GM19023 (cell line): ENCODE measurements at regions not wholly inside any gene's neighbourhood (a gene's known extent, or its start where the extent isn't known, plus 50 kb on each side); places are given as distances from the start of the nearest gene placed in this dataset.
A peak's percentile ranks its signal among the peaks of the same experiment; 100 is the strongest.
"Not testable (repeated sequence)": the region's sequence is repeated elsewhere in the genome, so short reads cannot be mapped to it uniquely, and the experiment has no call there.

Experiments
- ATAC-seq: cut with Tn5 transposase; IDR thresholded peaks from one replicate; pipeline ENCODE4 v1.9.1; 2021; ENCODE audit warnings: mild to moderate bottlenecking, moderate library complexity; ENCODE audit not compliant: unreplicated experiment

GRCh38 chr18:104264-104663 lies 54.1 kb upstream of the USP14 start:
- not testable (repeated sequence) for ATAC-seq

- not testable (repeated sequence) for ATAC-seq
Observed at GRCh38 chr18:105161-106053, 53.0 kb upstream of the USP14 start.

DNA sequence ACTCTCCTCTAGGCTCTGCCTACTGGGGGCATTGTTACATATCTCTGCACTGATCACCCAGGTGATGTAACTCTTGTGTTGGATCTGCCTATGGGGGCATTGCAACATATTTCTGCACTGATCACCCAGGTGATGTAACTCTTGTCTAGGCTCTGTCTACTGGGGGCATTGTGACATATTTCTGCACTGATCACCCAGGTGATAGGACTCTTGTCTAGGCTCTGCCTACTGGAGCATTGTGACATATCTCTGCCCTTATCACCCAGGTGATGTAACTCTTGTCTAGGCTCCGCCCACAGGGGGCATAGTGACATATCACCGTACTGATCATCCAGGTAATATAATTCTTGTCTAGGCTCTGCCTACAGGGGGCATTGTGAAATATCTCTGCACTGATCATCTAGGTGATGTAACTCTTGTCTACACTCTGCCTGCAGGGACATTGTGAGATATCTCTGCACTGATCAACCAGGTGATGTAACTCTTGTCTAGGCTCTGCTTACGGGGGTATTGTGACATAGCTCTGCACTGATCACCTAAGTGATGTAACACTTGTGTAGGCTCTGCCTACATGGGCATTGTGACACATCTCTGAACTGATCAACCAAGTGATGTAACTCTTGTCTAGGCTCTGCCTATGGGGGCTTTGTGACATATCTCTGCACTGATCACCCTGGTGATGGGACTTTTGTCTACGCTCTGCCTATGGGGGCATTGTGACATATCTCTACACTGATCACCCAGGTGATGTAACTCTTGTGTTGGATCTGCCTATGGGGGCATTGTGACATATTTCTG lies 52.1 kb upstream of the USP14 start:
- not testable (repeated sequence) for ATAC-seq

- not testable (repeated sequence) for ATAC-seq
Observed at GRCh38 chr18:106868-107384, 51.4 kb upstream of the USP14 start.

DNA sequence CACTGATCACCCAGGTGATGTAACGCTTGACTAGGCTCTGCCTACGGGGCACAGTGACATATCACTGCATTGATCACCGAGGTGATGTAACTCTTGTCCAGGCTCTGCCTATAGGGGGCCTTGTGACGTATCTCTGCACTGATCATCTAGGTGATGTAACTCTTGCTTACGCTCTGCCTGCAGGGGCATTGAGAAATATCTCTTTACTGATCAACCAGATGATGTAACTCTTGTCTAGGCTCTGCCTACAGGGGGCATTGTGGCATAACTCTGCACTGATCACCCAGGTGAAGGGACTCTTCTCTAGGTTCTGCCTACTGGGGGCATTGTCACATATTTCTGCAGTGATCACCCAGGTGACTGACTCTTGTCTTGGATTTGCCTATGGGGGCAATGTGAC lies 50.9 kb upstream of the USP14 start:
- not testable (repeated sequence) for ATAC-seq

- peak; percentile 48 for ATAC-seq
Observed at GRCh38 chr18:107947-108664, 50.3 kb upstream of the USP14 start.
